ENCODE measurements at regions not wholly inside any gene's neighbourhood (a gene's known extent, or its start where the extent isn't known, plus 50 kb on each side); places are given as distances from the start of the nearest gene placed in this dataset.
"Not testable (repeated sequence)": the region's sequence is repeated elsewhere in the genome, so short reads cannot be mapped to it uniquely, and the experiment has no call there.

GRCh38 chr6:15096894-15097837, 148.7 kb upstream of the JARID2 start:
- no peaks in the 10 kb centered on the region for H3K27me3 ChIP-seq (ENCODE audit: control insufficient read depth, insufficient read depth, low read length, poor library complexity, severe bottlenecking)
- no peaks in the 10 kb centered on the region for H3K36me3 ChIP-seq (ENCODE audit: control insufficient read depth, insufficient read depth, low read length)
- H3K27ac ChIP-seq (ENCODE audit: insufficient read depth, low read depth, low read length, poor library complexity, severe bottlenecking), result no peak overlapping the region
- no peak overlapping the region for H3K4me3 ChIP-seq (ENCODE audit: insufficient read depth, low read depth, low read length)
- H3K4me1 ChIP-seq (ENCODE audit: control insufficient read depth, insufficient read depth, low read length), result no peaks in the 10 kb centered on the region
- H3K9me3 ChIP-seq (ENCODE audit: control insufficient read depth, low read length), result no peaks in the 10 kb centered on the region
- WGBS, 2 experiments, result 92% methylated on average over 15 to 17 of the region's 17 CpGs

- Histone ChIP-seq H3K27ac (ENCODE audit: insufficient read depth, low read depth, low read length, poor library complexity, severe bottlenecking) (no peak overlapping the region), H3K9me3 (ENCODE audit: control insufficient read depth, low read length) (no peaks in the 10 kb centered on the region), H3K4me1 (ENCODE audit: control insufficient read depth, insufficient read depth, low read length) (no peaks in the 10 kb centered on the region), H3K27me3 (ENCODE audit: control insufficient read depth, insufficient read depth, low read length, poor library complexity, severe bottlenecking) (no peaks in the 10 kb centered on the region), H3K36me3 (ENCODE audit: control insufficient read depth, insufficient read depth, low read length) (no peaks in the 10 kb centered on the region), H3K4me3 (ENCODE audit: insufficient read depth, low read depth, low read length) (no peak overlapping the region)
- WGBS, 2 experiments, result 90 to 91% methylated on average over 5 to 6 of the region's 7 CpGs
These were observed 144.7 kb upstream of the JARID2 start for GRCh38 chr6:15101130-15101529.

GRCh38 chr6:15102241-15102640, 143.6 kb upstream of the JARID2 start:
- Histone ChIP-seq H3K4me3 (ENCODE audit: insufficient read depth, low read depth, low read length) (no peak overlapping the region), H3K27ac (ENCODE audit: insufficient read depth, low read depth, low read length, poor library complexity, severe bottlenecking) (no peak overlapping the region), H3K9me3 (ENCODE audit: control insufficient read depth, low read length) (no peaks in the 10 kb centered on the region), H3K36me3 (ENCODE audit: control insufficient read depth, insufficient read depth, low read length) (no peaks in the 10 kb centered on the region), H3K27me3 (ENCODE audit: control insufficient read depth, insufficient read depth, low read length, poor library complexity, severe bottlenecking) (no peaks in the 10 kb centered on the region), H3K4me1 (ENCODE audit: control insufficient read depth, insufficient read depth, low read length) (no peaks in the 10 kb centered on the region)
- 91 to 97% methylated on average over 5 of the region's 5 CpGs for WGBS, 2 experiments

- Histone ChIP-seq H3K4me3 (ENCODE audit: insufficient read depth, low read depth, low read length) (no peak overlapping the region), H3K27me3 (ENCODE audit: control insufficient read depth, insufficient read depth, low read length, poor library complexity, severe bottlenecking) (no peaks in the 10 kb centered on the region), H3K36me3 (ENCODE audit: control insufficient read depth, insufficient read depth, low read length) (no peaks in the 10 kb centered on the region), H3K27ac (ENCODE audit: insufficient read depth, low read depth, low read length, poor library complexity, severe bottlenecking) (no peak overlapping the region), H3K9me3 (ENCODE audit: control insufficient read depth, low read length) (no peaks in the 10 kb centered on the region), H3K4me1 (ENCODE audit: control insufficient read depth, insufficient read depth, low read length) (no peaks in the 10 kb centered on the region)
- 89 to 91% methylated on average over 12 of the region's 12 CpGs for whole genome bisulfite sequencing, 2 experiments
These were observed 138.8 kb upstream of the JARID2 start for GRCh38 chr6:15106958-15107643.

GRCh38 chr6:15107644-15108382, 138.1 kb upstream of the JARID2 start:
- 94 to 98% methylated on average over 8 to 9 of the region's 9 CpGs for WGBS, 2 experiments
- no peaks in the 10 kb centered on the region for H3K4me1 ChIP-seq (ENCODE audit: control insufficient read depth, insufficient read depth, low read length)
- H3K27me3 ChIP-seq (ENCODE audit: control insufficient read depth, insufficient read depth, low read length, poor library complexity, severe bottlenecking), result no peaks in the 10 kb centered on the region
- no peak overlapping the region for H3K4me3 ChIP-seq (ENCODE audit: insufficient read depth, low read depth, low read length)
- H3K9me3 ChIP-seq (ENCODE audit: control insufficient read depth, low read length), result no peaks in the 10 kb centered on the region
- no peaks in the 10 kb centered on the region for H3K36me3 ChIP-seq (ENCODE audit: control insufficient read depth, insufficient read depth, low read length)
- H3K27ac ChIP-seq (ENCODE audit: insufficient read depth, low read depth, low read length, poor library complexity, severe bottlenecking), result no peak overlapping the region

GRCh38 chr6:15108383-15108715, 137.5 kb upstream of the JARID2 start:
- no peak overlapping the region for H3K4me3 ChIP-seq (ENCODE audit: insufficient read depth, low read depth, low read length)
- 94 to 97% methylated on average over 2 of the region's 2 CpGs for WGBS, 2 experiments
- H3K4me1 ChIP-seq (ENCODE audit: control insufficient read depth, insufficient read depth, low read length), result no peaks in the 10 kb centered on the region
- no peaks in the 10 kb centered on the region for H3K27me3 ChIP-seq (ENCODE audit: control insufficient read depth, insufficient read depth, low read length, poor library complexity, severe bottlenecking)
- no peak overlapping the region for H3K27ac ChIP-seq (ENCODE audit: insufficient read depth, low read depth, low read length, poor library complexity, severe bottlenecking)
- H3K9me3 ChIP-seq (ENCODE audit: control insufficient read depth, low read length), result no peaks in the 10 kb centered on the region
- H3K36me3 ChIP-seq (ENCODE audit: control insufficient read depth, insufficient read depth, low read length), result no peaks in the 10 kb centered on the region

- 95 to 100% methylated on average over 1 to 4 of the region's 12 CpGs for WGBS, 2 experiments
- H3K4me1 ChIP-seq (ENCODE audit: control insufficient read depth, insufficient read depth, low read length), result no peaks in the 10 kb centered on the region
- no peak overlapping the region for H3K27ac ChIP-seq (ENCODE audit: insufficient read depth, low read depth, low read length, poor library complexity, severe bottlenecking)
- no peaks in the 10 kb centered on the region for H3K9me3 ChIP-seq (ENCODE audit: control insufficient read depth, low read length)
- no peaks in the 10 kb centered on the region for H3K27me3 ChIP-seq (ENCODE audit: control insufficient read depth, insufficient read depth, low read length, poor library complexity, severe bottlenecking)
- no peak overlapping the region for H3K4me3 ChIP-seq (ENCODE audit: insufficient read depth, low read depth, low read length)
- no peaks in the 10 kb centered on the region for H3K36me3 ChIP-seq (ENCODE audit: control insufficient read depth, insufficient read depth, low read length)
These were observed 136.4 kb upstream of the JARID2 start for GRCh38 chr6:15109338-15110090.

GRCh38 chr6:15110726-15111354, 135.0 kb upstream of the JARID2 start:
- Histone ChIP-seq H3K4me3 (ENCODE audit: insufficient read depth, low read depth, low read length) (no peak overlapping the region), H3K36me3 (ENCODE audit: control insufficient read depth, insufficient read depth, low read length) (no peaks in the 10 kb centered on the region), H3K27ac (ENCODE audit: insufficient read depth, low read depth, low read length, poor library complexity, severe bottlenecking) (no peak overlapping the region), H3K27me3 (ENCODE audit: control insufficient read depth, insufficient read depth, low read length, poor library complexity, severe bottlenecking) (no peaks in the 10 kb centered on the region), H3K4me1 (ENCODE audit: control insufficient read depth, insufficient read depth, low read length) (no peaks in the 10 kb centered on the region), H3K9me3 (ENCODE audit: control insufficient read depth, low read length) (no peaks in the 10 kb centered on the region)
- WGBS, 2 experiments, result 90 to 100% methylated on average over 1 of the region's 1 CpG

GRCh38 chr6:15111576-15111975, 134.3 kb upstream of the JARID2 start:
- H3K27ac ChIP-seq (ENCODE audit: insufficient read depth, low read depth, low read length, poor library complexity, severe bottlenecking); H3K4me1 ChIP-seq (ENCODE audit: control insufficient read depth, insufficient read depth, low read length); H3K9me3 ChIP-seq (ENCODE audit: control insufficient read depth, low read length); H3K36me3 ChIP-seq (ENCODE audit: control insufficient read depth, insufficient read depth, low read length); H3K4me3 ChIP-seq (ENCODE audit: insufficient read depth, low read depth, low read length); H3K27me3 ChIP-seq (ENCODE audit: control insufficient read depth, insufficient read depth, low read length, poor library complexity, severe bottlenecking): not testable (repeated sequence)
- WGBS, 2 experiments, result 84 to 94% methylated on average over 1 of the region's 1 CpG
